Ascending aorta (tissue), 2 donors: ENCODE measurements at regions not wholly inside any gene's neighbourhood (a gene's known extent, or its start where the extent isn't known, plus 50 kb on each side); places are given as distances from the start of the nearest gene placed in this dataset.

Experiments
- DNase-seq, 2 donors: peaks; one replicate each; pipeline ENCODE4 v3.0.0-alpha.2; 2019; ENCODE audit warnings: low spot score in 2 of 2
- H3K27ac ChIP-seq, 2 donors: fragments of 200-600 bp; sonication (generic); one replicate each; pipeline ENCODE4 v1.5.1; 2016 to 2017; ENCODE audit warnings: mild to moderate bottlenecking in 1 of 2
- H3K27me3 ChIP-seq: fragments of 200-600 bp; sonication (generic); one replicate; pipeline ENCODE4 v1.5.1; 2017
- H3K36me3 ChIP-seq, 2 donors: fragments of 200-600 bp; sonication (generic); one replicate each; pipeline ENCODE4 v1.5.1; 2016
- H3K4me1 ChIP-seq, 2 donors: fragments of 200-600 bp; sonication (generic); one replicate each; pipeline ENCODE4 v1.5.1; 2016 to 2017; ENCODE audit warnings: mild to moderate bottlenecking in 1 of 2
- H3K4me3 ChIP-seq, 2 donors: fragments of 200-600 bp; sonication (generic); one replicate each; pipeline ENCODE4 v1.5.1; 2016 to 2017; ENCODE audit warnings: mild to moderate bottlenecking in 1 of 2
- H3K9me3 ChIP-seq, 2 donors: fragments of 200-600 bp; sonication (generic); one replicate each; pipeline ENCODE4 v1.5.1; 2016
- intact Hi-C: fragments of 100-400 bp; cut with DNase I; formaldehyde crosslinking; loops from one replicate; pipeline ENCODE4 v1.15.1; 2023
- TF ChIP-seq, protein P1 (sequence below), 3 experiments: fragments of 200-600 bp in 2 of 3; fragments of 450-650 bp in 1 of 3; sonication (generic) in 2 of 3; IDR thresholded peaks; one replicate each; pipeline ENCODE4 v1.5.1; 2016 to 2019; ENCODE audit warnings: antibody characterized with exemption in 3 of 3, mild to moderate bottlenecking in 1 of 3, moderate library complexity in 1 of 3

DNA sequence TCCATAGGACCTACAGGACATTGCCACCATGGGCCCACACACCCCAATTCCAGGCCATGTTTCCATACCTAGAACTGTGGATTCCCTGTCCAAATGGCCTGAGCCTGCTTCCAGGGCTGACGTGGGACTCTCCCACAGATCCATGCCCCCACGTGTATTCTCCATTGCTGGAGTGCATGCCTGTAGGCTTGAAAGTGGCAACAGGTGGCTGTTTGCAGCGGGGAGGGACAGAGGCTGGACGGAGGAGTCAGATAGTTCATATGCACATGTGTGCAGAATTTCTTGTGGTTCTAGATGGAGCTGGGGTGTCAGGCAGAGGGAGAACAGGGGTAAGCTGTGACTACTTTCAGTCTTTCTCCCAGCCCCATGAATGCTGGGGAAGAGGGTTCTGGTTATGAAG is 285.7 kb upstream of the ANKRD55 start:
- Histone ChIP-seq H3K9me3 (no peaks in the 10 kb centered on the region), H3K36me3 (no peaks in the 10 kb centered on the region), H3K4me3 (no peak overlapping the region), H3K4me1 (peaks cover 5 to 15% of the 10 kb centered on the region in 2 donors), H3K27me3 (no peaks in the 10 kb centered on the region), H3K27ac (no peak overlapping the region)
- DNase-seq: no peak
- intact Hi-C loops: no loop called here
- TF ChIP-seq, protein P1, sequence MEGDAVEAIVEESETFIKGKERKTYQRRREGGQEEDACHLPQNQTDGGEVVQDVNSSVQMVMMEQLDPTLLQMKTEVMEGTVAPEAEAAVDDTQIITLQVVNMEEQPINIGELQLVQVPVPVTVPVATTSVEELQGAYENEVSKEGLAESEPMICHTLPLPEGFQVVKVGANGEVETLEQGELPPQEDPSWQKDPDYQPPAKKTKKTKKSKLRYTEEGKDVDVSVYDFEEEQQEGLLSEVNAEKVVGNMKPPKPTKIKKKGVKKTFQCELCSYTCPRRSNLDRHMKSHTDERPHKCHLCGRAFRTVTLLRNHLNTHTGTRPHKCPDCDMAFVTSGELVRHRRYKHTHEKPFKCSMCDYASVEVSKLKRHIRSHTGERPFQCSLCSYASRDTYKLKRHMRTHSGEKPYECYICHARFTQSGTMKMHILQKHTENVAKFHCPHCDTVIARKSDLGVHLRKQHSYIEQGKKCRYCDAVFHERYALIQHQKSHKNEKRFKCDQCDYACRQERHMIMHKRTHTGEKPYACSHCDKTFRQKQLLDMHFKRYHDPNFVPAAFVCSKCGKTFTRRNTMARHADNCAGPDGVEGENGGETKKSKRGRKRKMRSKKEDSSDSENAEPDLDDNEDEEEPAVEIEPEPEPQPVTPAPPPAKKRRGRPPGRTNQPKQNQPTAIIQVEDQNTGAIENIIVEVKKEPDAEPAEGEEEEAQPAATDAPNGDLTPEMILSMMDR (IDR thresholded peaks at IDR 0.05): no peak

DNA sequence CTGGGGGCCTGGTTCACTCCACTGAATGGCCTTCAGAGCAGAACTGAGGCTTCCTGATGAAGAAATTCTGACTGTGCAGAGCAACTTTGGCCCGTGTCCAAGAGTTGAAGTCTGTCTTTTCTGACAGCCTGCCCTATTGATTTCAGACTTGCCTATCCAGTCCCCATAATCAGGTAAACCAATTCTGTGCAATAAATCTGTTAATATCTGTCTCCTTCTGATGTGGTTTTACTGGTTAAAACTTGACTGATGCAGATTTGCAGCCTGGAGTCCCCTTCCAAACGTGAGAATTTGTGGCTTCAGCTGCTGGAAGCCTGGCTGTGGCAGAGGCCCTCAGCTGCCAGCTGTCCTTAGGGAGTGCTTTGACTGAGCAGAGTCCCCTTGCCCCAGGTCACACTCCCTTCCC is 283.9 kb upstream of the ANKRD55 start:
- intact Hi-C loops: no loop called here
- Histone ChIP-seq H3K36me3 (no peaks in the 10 kb centered on the region), H3K4me1 (peaks cover 0 to 6% of the 10 kb centered on the region in 2 donors), H3K27ac (no peak overlapping the region), H3K9me3 (no peaks in the 10 kb centered on the region), H3K27me3 (no peaks in the 10 kb centered on the region), H3K4me3 (no peak overlapping the region)
- DNase-seq: no peak
- TF ChIP-seq, protein P1 (IDR thresholded peaks at IDR 0.05): no peak

DNA sequence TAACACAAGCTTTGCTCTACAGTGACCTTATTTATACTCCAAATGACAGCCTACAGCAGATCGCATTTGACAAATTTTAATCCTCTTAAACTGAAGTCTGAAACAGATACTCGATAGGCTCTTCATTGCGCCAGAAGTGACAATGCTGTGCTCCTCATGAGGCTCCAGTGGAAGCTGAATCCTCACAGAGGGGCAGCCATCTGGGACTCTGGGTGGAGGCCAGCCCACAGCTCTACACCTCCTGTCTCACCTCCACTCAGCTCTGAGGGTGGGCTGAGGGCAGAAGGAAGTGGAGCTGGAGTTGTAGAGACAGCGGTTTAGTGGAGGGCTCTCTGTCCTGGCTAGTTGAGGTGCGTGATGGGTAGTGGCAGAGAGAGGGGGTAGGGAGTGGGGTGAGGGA is 283.3 kb upstream of the ANKRD55 start:
- Histone ChIP-seq H3K27me3 (no peaks in the 10 kb centered on the region), H3K4me1 (peaks cover 0 to 5% of the 10 kb centered on the region in 2 donors), H3K4me3 (no peak overlapping the region), H3K36me3 (no peaks in the 10 kb centered on the region), H3K9me3 (no peaks in the 10 kb centered on the region), H3K27ac (no peak overlapping the region)
- TF ChIP-seq, protein P1 (IDR thresholded peaks at IDR 0.05): no peak
- DNase-seq: no peak
- intact Hi-C loops: no loop called here

DNA sequence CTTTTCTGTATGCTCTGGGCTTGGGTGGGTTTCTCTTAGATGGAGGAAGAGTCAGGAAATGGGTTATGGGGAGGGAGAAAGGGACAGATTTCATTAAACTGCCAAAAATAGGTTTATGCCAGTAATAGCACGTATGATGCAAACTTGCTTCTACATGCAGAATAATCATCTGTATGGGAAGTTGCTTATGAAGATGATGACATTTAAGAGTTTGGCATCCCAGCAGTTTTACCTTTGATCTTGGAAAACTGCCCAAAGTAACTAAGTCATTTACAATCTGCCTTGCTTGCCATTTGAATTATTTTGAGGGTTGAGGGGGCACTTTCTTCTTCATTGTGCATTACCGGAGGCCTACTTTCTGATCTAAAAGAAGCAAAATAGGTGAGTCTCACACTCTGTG is 282.9 kb upstream of the ANKRD55 start:
- Histone ChIP-seq H3K27ac (no peak overlapping the region), H3K9me3 (no peaks in the 10 kb centered on the region), H3K4me3 (no peak overlapping the region), H3K27me3 (no peaks in the 10 kb centered on the region), H3K36me3 (no peaks in the 10 kb centered on the region), H3K4me1 (peaks cover 0 to 5% of the 10 kb centered on the region in 2 donors)
- TF ChIP-seq, protein P1 (IDR thresholded peaks at IDR 0.05): no peak
- DNase-seq: no peak
- intact Hi-C loops: no loop called here

DNA sequence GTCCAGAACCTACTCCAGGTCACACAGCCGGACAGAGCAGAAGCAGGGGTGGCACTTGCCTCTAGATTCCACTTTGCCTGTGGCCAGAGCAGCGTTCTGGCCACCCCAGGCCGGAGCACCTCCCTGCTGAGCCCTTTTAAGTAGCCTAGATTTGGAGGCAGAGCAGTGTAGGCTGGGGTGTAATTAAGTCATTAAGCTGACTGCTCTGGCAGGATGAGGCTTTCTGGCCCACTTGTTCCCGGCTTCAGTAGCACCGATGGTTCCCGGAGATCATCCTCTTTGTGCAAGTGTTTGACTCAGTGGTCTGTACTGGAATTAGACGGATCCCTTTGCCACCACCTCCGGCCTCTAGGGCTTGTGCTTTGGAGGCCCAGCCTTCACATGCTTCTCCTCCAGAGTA is 281.9 kb upstream of the ANKRD55 start:
- no peak overlapping the region for H3K27ac ChIP-seq
- no peak for DNase-seq
- H3K36me3 ChIP-seq: no peaks in the 10 kb centered on the region
- H3K27me3 ChIP-seq: no peaks in the 10 kb centered on the region
- intact Hi-C loops: no loop called here
- H3K4me1 ChIP-seq: peaks cover 0 to 5% of the 10 kb centered on the region in 2 donors
- H3K4me3 ChIP-seq: no peak overlapping the region
- no peaks in the 10 kb centered on the region for H3K9me3 ChIP-seq
- TF ChIP-seq, protein P1 (IDR thresholded peaks at IDR 0.05): no peak

DNA sequence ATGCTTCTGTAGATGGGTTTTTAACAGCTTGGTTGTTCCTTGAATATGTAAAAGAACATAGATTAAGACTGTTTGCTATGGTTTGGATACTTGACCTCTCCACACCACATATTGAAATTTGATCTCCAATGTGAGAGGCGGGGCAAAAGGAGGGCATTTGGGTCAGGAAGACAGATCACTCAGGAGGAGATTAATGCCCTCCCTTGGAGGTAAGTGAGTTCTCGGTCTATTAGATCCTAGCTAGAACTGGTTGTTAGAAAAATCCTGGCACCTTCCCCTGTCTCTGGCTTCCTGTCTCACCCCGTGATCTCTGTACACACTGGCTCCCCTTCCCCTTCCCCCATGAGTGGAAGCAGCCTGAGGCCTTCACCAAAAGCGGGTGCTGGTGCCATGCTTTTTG is 281.1 kb upstream of the ANKRD55 start:
- TF ChIP-seq, protein P1 (IDR thresholded peaks at IDR 0.05): no peak
- Histone ChIP-seq H3K27ac (no peak overlapping the region), H3K9me3 (no peaks in the 10 kb centered on the region), H3K4me1 (peaks cover 0 to 5% of the 10 kb centered on the region in 2 donors), H3K27me3 (no peaks in the 10 kb centered on the region), H3K36me3 (no peaks in the 10 kb centered on the region), H3K4me3 (no peak overlapping the region)
- intact Hi-C loops: loop anchor here (5.0 kb wide), 1 partner anchor 38 kb away; no protein-coding TSS in a partner anchor
- no peak for DNase-seq
